Right lobe of liver (tissue), 6 donors: ENCODE measurements at regions not wholly inside any gene's neighbourhood (a gene's known extent, or its start where the extent isn't known, plus 50 kb on each side); places are given as distances from the start of the nearest gene placed in this dataset.

Experiments used
- ATAC-seq, 4 donors: fragments of 200-7000 bp; cut with Tn5 transposase; one replicate each; pipeline ENCODE4 v1.9.1; 2020; ENCODE audit warnings: mild to moderate bottlenecking in 4 of 4, moderate library complexity in 4 of 4
- DNase-seq, 3 donors: peaks; one replicate each; pipeline ENCODE4 v3.0.0-alpha.2; 2020
- H3K27ac ChIP-seq, 3 donors: fragments of 200-600 bp; one replicate each; pipeline ENCODE4 v1.8.0; 2022
- H3K27me3 ChIP-seq, 2 donors: fragments of 200-600 bp; one replicate each; pipeline ENCODE4 v1.8.0; 2022
- H3K36me3 ChIP-seq, 4 donors: fragments of 200-600 bp; sonication (generic) in 1 of 4; one replicate each; pipeline versions ENCODE4 v1.5.1 to v1.8.0; 2017 to 2022; ENCODE audit warnings: control low read depth in 1 of 4
- H3K4me1 ChIP-seq, 4 donors: fragments of 200-600 bp; sonication (generic) in 1 of 4; one replicate each; pipeline versions ENCODE4 v1.5.1 to v1.8.0; 2017 to 2022; ENCODE audit warnings: control low read depth in 1 of 4
- H3K4me3 ChIP-seq, 3 donors: fragments of 200-600 bp; one replicate each; pipeline ENCODE4 v1.8.0; 2022
- H3K9me3 ChIP-seq, 4 donors: fragments of 200-600 bp; sonication (generic) in 1 of 4; one replicate each; pipeline versions ENCODE4 v1.5.1 to v1.8.0; 2017 to 2022; ENCODE audit warnings: control low read depth in 1 of 4
- POLR2A ChIP-seq: fragments of 450-650 bp; IDR thresholded peaks from one replicate; pipeline ENCODE4 v1.6.1; 2017; ENCODE audit warnings: antibody characterized with exemption, mild to moderate bottlenecking
- WGBS: methylation state at CpG from one replicate; pipeline ENCODE4 v1.1.6; 2018; ENCODE audit warnings: low coverage, low lambda C conversion rate; ENCODE audit not compliant: insufficient coverage; ENCODE audit errors: missing lambda C conversion rate; 5-methylcytosine and 5-hydroxymethylcytosine counted together
- intact Hi-C, 2 donors: fragments of 100-400 bp; cut with DNase I; formaldehyde crosslinking; loops; one replicate each; pipeline versions ENCODE4 v1.11.2 to v1.14.1; 2022
- TF ChIP-seq, protein P1 (sequence below), 4 donors: fragments of 200-600 bp in 3 of 4; fragments of 450-650 bp in 1 of 4; IDR thresholded peaks; one replicate each; pipeline versions ENCODE4 v1.5.1 to v1.8.0; 2016 to 2022; ENCODE audit warnings: antibody characterized with exemption in 4 of 4, mild to moderate bottlenecking in 2 of 4
- donor health status: DM: no; HTN: yes; CAD: no.
- donor health status: DM: no; HTN: no; CAD: no.
- donor health status: DM: no; HTN: no; CAD: no.
- donor health status: DM: no; HTN: yes; CAD: no.
- donor health status: DM: no; HTN: yes; CAD: no.

DNA sequence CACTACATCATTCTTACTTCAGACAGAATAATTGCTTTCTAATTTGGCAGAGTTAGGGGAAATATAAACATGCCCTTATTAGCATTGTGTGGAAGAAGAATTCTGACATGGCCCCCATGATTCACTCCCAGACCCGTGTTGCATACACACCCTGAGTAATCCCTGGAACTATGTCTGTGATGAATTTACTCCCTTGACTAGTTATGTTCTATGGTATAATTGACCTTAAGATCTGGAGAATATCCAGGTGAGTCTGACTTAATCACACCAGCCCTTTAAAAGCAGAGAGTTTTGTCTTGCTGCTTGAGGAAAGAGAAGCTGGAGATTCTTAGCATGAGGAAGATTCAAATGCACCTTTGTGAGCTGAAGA is 262.9 kb downstream of the SOX4 start:
- no peak for ATAC-seq
- no peaks in the 10 kb centered on the region for H3K9me3 ChIP-seq
- H3K4me1 ChIP-seq: no peaks in the 10 kb centered on the region
- 11% methylated on average over 1 of the region's 1 CpG for WGBS
- H3K4me3 ChIP-seq: no peak overlapping the region
- no peak for DNase-seq
- no peak overlapping the region for H3K27ac ChIP-seq
- H3K36me3 ChIP-seq: no peaks in the 10 kb centered on the region
- no peak for TF ChIP-seq POLR2A
- TF ChIP-seq, protein P1, sequence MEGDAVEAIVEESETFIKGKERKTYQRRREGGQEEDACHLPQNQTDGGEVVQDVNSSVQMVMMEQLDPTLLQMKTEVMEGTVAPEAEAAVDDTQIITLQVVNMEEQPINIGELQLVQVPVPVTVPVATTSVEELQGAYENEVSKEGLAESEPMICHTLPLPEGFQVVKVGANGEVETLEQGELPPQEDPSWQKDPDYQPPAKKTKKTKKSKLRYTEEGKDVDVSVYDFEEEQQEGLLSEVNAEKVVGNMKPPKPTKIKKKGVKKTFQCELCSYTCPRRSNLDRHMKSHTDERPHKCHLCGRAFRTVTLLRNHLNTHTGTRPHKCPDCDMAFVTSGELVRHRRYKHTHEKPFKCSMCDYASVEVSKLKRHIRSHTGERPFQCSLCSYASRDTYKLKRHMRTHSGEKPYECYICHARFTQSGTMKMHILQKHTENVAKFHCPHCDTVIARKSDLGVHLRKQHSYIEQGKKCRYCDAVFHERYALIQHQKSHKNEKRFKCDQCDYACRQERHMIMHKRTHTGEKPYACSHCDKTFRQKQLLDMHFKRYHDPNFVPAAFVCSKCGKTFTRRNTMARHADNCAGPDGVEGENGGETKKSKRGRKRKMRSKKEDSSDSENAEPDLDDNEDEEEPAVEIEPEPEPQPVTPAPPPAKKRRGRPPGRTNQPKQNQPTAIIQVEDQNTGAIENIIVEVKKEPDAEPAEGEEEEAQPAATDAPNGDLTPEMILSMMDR (IDR thresholded peaks at IDR 0.05): no peak
- no peaks in the 10 kb centered on the region for H3K27me3 ChIP-seq
- intact Hi-C loops: no loop called here

DNA sequence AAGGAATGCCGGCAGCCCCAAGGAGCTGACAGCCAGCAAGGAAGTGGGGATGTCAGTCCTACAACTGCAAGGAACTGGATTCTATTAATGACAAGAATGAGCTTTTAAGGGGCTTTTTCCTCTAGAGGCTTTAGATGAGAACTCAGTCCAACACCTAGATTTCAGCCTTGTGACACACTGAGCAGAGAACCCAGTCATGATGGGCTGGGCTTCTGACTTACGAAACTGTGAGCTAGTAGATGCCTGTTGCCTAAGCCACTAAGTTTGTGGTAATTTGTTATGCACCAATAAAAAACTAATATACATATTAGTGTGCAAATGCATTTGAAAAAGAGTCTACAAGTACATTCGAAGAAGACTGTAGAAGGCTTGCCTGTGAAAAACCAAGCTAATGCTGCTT is 263.3 kb downstream of the SOX4 start:
- WGBS: 63% methylated on average over 3 of the region's 3 CpGs

GRCh38 chr6:21858076-21858475 is 264.5 kb downstream of the SOX4 start:
- TF ChIP-seq, protein P1 (IDR thresholded peaks at IDR 0.05): no peak
- no peak for TF ChIP-seq POLR2A
- no peak overlapping the region for H3K27ac ChIP-seq
- no peaks in the 10 kb centered on the region for H3K27me3 ChIP-seq
- no peak overlapping the region for H3K4me3 ChIP-seq
- H3K36me3 ChIP-seq: no peaks in the 10 kb centered on the region
- no peaks in the 10 kb centered on the region for H3K4me1 ChIP-seq
- no peak for ATAC-seq
- WGBS: 45% methylated on average over 1 of the region's 1 CpG
- intact Hi-C loops: no loop called here
- no peak for DNase-seq
- no peaks in the 10 kb centered on the region for H3K9me3 ChIP-seq

More for the DNA sequence above, 263.3 kb downstream of the SOX4 start:
- DNase-seq: no peak
- ATAC-seq: no peak
- H3K9me3 ChIP-seq: no peaks in the 10 kb centered on the region
- H3K27ac ChIP-seq: no peak overlapping the region
- no peaks in the 10 kb centered on the region for H3K4me1 ChIP-seq
- H3K27me3 ChIP-seq: no peaks in the 10 kb centered on the region
- no peak overlapping the region for H3K4me3 ChIP-seq
- intact Hi-C loops: no loop called here
- H3K36me3 ChIP-seq: no peaks in the 10 kb centered on the region
- TF ChIP-seq POLR2A: no peak
- TF ChIP-seq, protein P1 (IDR thresholded peaks at IDR 0.05): no peak

DNA sequence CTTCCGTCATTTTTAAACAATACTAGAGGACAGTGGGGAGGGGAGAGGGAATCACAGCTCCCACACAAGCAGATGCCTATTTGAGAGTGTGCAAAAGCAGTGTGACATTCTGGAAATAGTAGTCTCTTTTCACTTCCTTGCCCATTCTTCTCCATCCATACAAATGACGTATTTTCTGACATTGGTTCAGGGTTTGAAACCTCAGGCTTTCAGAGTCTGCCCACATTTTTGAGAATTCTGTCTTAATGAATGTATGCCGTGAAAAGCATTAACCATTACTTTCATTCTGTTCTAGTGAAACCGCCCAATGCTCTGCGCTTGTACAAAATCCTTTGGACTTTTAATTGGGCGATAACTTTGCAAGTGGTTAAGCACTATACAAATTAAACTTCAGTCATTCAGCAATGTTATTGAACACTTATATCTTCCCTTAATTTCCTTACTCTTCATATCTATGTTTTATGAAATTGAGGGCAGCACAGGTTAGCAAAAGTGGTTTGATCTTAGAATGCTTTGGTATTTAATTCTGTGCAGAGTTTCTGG is 265.7 kb downstream of the SOX4 start:
- Histone ChIP-seq H3K36me3 (no peaks in the 10 kb centered on the region), H3K4me1 (no peaks in the 10 kb centered on the region), H3K27me3 (no peaks in the 10 kb centered on the region), H3K9me3 (no peaks in the 10 kb centered on the region), H3K4me3 (no peak overlapping the region), H3K27ac (no peak overlapping the region)
- TF ChIP-seq, protein P1 (IDR thresholded peaks at IDR 0.05): no peak
- 79% methylated on average over 5 of the region's 6 CpGs for WGBS
- intact Hi-C loops: no loop called here
- ATAC-seq (no peak), DNase-seq (no peak)

GRCh38 chr6:21861942-21862341 is 268.4 kb downstream of the SOX4 start:
- Histone ChIP-seq H3K27ac (no peak overlapping the region), H3K9me3 (no peaks in the 10 kb centered on the region), H3K27me3 (no peaks in the 10 kb centered on the region), H3K36me3 (no peaks in the 10 kb centered on the region), H3K4me1 (no peaks in the 10 kb centered on the region), H3K4me3 (no peak overlapping the region)
- 81% methylated on average over 6 of the region's 8 CpGs for WGBS
- no peak for DNase-seq
- no peak for ATAC-seq
- TF ChIP-seq, protein P1 (IDR thresholded peaks at IDR 0.05): no peak
- TF ChIP-seq POLR2A: no peak
- intact Hi-C loops: no loop called here
